H1 (cell line): ENCODE measurements at regions not wholly inside any gene's neighbourhood (a gene's known extent, or its start where the extent isn't known, plus 50 kb on each side); places are given as distances from the start of the nearest gene placed in this dataset.

Experiments used
- EP300 ChIP-seq, 2 experiments: IDR thresholded peaks; 1 replicate in 1 of 2; 2 replicates in 1 of 2; pipeline ENCODE4 v1.6.1; 2011 to 2012; ENCODE audit warnings: low read depth in 2 of 2, low read length in 2 of 2, mild to moderate bottlenecking in 2 of 2, borderline replicate concordance in 1 of 2, inconsistent platforms in 1 of 2, moderate library complexity in 1 of 2
- GABPA ChIP-seq: IDR thresholded peaks from 2 replicates; pipeline ENCODE4 v1.6.1; 2011; ENCODE audit warnings: mild to moderate bottlenecking, low read length, moderate library complexity, borderline replicate concordance; ENCODE audit not compliant: insufficient read depth
- HDAC6 ChIP-seq: IDR thresholded peaks from one replicate; pipeline ENCODE4 v1.7.1; 2012; ENCODE audit warnings: low read depth, mild to moderate bottlenecking, inconsistent platforms, low read length, moderate library complexity
- KDM5A ChIP-seq: fragments of 200-600 bp; IDR thresholded peaks from 2 replicates; pipeline ENCODE4 v1.7.1; 2012; ENCODE audit warnings: mild to moderate bottlenecking, low read length, inconsistent platforms, mixed read lengths
- MAFK ChIP-seq: IDR thresholded peaks from 2 replicates; pipeline ENCODE4 v1.6.1; 2012; ENCODE audit warnings: low read depth, mild to moderate bottlenecking, improper control_type of control experiment, low read length
- RBBP5 ChIP-seq: IDR thresholded peaks from 2 replicates; pipeline ENCODE4 v1.7.1; 2012; ENCODE audit warnings: low read depth, mild to moderate bottlenecking, inconsistent platforms, low read length, moderate library complexity, borderline replicate concordance
- SIN3A ChIP-seq, 2 experiments: IDR thresholded peaks in 1 of 2; conservative IDR thresholded peaks in 1 of 2; 2 replicates each; pipeline ENCODE4 v1.6.1; 2011 to 2012; ENCODE audit warnings: low read length in 2 of 2, improper control_type of control experiment in 1 of 2, low read depth in 1 of 2, mild to moderate bottlenecking in 1 of 2
- SUZ12 ChIP-seq: fragments of 200-600 bp; sonication (generic); IDR thresholded peaks from 2 replicates; pipeline ENCODE4 v1.6.1; 2012; ENCODE audit warnings: mild to moderate bottlenecking, inconsistent platforms, low read length, moderate library complexity, mixed read lengths
- TBP ChIP-seq: IDR thresholded peaks from 2 replicates; pipeline ENCODE4 v1.6.1; 2011; ENCODE audit warnings: low read depth, low read length, improper control_type of control experiment
- TF ChIP-seq, protein P1 (sequence below): fragments of 300-600 bp; sonication (generic); IDR thresholded peaks from 2 replicates; pipeline ENCODE4 v1.7.1; 2012; ENCODE audit warnings: low read length, moderate library complexity, mild to moderate bottlenecking, inconsistent platforms; ENCODE audit not compliant: insufficient replicate concordance

DNA sequence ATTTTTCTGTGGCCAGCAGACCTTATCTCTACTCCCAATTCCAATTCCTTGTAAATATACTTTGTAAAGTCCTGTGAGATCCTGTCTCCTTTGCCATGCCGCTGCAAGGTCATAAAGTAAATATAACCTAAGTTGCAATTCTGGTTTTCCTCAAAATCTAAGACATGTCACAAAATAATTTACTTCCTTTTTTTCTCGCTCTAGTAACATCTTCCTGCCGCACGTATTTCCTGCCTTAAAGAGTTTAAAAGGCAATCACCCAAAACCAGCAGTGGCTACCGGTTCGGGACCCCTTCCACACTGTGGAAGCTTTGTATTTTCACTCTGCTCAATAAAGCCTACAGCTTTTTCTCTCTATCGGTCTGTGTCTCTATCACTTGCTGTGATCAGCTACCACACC lies 832.0 kb upstream of the SLITRK5 start (continued):
- TF ChIP-seq, protein P1, sequence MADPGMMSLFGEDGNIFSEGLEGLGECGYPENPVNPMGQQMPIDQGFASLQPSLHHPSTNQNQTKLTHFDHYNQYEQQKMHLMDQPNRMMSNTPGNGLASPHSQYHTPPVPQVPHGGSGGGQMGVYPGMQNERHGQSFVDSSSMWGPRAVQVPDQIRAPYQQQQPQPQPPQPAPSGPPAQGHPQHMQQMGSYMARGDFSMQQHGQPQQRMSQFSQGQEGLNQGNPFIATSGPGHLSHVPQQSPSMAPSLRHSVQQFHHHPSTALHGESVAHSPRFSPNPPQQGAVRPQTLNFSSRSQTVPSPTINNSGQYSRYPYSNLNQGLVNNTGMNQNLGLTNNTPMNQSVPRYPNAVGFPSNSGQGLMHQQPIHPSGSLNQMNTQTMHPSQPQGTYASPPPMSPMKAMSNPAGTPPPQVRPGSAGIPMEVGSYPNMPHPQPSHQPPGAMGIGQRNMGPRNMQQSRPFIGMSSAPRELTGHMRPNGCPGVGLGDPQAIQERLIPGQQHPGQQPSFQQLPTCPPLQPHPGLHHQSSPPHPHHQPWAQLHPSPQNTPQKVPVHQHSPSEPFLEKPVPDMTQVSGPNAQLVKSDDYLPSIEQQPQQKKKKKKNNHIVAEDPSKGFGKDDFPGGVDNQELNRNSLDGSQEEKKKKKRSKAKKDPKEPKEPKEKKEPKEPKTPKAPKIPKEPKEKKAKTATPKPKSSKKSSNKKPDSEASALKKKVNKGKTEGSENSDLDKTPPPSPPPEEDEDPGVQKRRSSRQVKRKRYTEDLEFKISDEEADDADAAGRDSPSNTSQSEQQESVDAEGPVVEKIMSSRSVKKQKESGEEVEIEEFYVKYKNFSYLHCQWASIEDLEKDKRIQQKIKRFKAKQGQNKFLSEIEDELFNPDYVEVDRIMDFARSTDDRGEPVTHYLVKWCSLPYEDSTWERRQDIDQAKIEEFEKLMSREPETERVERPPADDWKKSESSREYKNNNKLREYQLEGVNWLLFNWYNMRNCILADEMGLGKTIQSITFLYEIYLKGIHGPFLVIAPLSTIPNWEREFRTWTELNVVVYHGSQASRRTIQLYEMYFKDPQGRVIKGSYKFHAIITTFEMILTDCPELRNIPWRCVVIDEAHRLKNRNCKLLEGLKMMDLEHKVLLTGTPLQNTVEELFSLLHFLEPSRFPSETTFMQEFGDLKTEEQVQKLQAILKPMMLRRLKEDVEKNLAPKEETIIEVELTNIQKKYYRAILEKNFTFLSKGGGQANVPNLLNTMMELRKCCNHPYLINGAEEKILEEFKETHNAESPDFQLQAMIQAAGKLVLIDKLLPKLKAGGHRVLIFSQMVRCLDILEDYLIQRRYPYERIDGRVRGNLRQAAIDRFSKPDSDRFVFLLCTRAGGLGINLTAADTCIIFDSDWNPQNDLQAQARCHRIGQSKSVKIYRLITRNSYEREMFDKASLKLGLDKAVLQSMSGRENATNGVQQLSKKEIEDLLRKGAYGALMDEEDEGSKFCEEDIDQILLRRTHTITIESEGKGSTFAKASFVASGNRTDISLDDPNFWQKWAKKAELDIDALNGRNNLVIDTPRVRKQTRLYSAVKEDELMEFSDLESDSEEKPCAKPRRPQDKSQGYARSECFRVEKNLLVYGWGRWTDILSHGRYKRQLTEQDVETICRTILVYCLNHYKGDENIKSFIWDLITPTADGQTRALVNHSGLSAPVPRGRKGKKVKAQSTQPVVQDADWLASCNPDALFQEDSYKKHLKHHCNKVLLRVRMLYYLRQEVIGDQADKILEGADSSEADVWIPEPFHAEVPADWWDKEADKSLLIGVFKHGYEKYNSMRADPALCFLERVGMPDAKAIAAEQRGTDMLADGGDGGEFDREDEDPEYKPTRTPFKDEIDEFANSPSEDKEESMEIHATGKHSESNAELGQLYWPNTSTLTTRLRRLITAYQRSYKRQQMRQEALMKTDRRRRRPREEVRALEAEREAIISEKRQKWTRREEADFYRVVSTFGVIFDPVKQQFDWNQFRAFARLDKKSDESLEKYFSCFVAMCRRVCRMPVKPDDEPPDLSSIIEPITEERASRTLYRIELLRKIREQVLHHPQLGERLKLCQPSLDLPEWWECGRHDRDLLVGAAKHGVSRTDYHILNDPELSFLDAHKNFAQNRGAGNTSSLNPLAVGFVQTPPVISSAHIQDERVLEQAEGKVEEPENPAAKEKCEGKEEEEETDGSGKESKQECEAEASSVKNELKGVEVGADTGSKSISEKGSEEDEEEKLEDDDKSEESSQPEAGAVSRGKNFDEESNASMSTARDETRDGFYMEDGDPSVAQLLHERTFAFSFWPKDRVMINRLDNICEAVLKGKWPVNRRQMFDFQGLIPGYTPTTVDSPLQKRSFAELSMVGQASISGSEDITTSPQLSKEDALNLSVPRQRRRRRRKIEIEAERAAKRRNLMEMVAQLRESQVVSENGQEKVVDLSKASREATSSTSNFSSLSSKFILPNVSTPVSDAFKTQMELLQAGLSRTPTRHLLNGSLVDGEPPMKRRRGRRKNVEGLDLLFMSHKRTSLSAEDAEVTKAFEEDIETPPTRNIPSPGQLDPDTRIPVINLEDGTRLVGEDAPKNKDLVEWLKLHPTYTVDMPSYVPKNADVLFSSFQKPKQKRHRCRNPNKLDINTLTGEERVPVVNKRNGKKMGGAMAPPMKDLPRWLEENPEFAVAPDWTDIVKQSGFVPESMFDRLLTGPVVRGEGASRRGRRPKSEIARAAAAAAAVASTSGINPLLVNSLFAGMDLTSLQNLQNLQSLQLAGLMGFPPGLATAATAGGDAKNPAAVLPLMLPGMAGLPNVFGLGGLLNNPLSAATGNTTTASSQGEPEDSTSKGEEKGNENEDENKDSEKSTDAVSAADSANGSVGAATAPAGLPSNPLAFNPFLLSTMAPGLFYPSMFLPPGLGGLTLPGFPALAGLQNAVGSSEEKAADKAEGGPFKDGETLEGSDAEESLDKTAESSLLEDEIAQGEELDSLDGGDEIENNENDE = no peak
- TF ChIP-seq HDAC6 (no peak), SIN3A (conservative IDR thresholded peaks at IDR 0.05 in 1 of 2, IDR thresholded peaks at IDR 0.05 in 1 of 2; ENCODE audit: low read depth in 1 of 2, low read length in 2 of 2) (no peak), RBBP5 (no peak), KDM5A (no peak), TBP (no peak), SUZ12 (no peak), MAFK (no peak), EP300 (IDR thresholded peaks at IDR 0.05; ENCODE audit: borderline replicate concordance in 1 of 2, low read depth in 2 of 2, low read length in 2 of 2) (no peak), GABPA (no peak)
